GM18873 (cell line): ENCODE measurements at regions not wholly inside any gene's neighbourhood (a gene's known extent, or its start where the extent isn't known, plus 50 kb on each side); places are given as distances from the start of the nearest gene placed in this dataset.

ENCODE experiments used
- ATAC-seq: cut with Tn5 transposase; IDR thresholded peaks from one replicate; pipeline ENCODE4 v1.9.1; 2021; ENCODE audit warnings: mild to moderate bottlenecking, moderate library complexity, moderate number of reproducible peaks; ENCODE audit not compliant: unreplicated experiment, low FRiP score

GRCh38 chr10:83153714-83154113 lies 985.6 kb upstream of the GHITM start:
- ATAC-seq = no peak

GRCh38 chr10:83164156-83164555 lies 975.2 kb upstream of the GHITM start:
- no peak for ATAC-seq

GRCh38 chr10:83165265-83165664 lies 974.0 kb upstream of the GHITM start:
- ATAC-seq = no peak

- no peak for ATAC-seq
Observed at GRCh38 chr10:83166344-83166743, 973.0 kb upstream of the GHITM start.

GRCh38 chr10:83167081-83167480 lies 972.2 kb upstream of the GHITM start:
- no peak for ATAC-seq

- ATAC-seq = no peak
Observed at GRCh38 chr10:83176901-83177300, 962.4 kb upstream of the GHITM start.

GRCh38 chr10:83178526-83178925 lies 960.8 kb upstream of the GHITM start:
- ATAC-seq = no peak

- ATAC-seq = no peak
Observed at GRCh38 chr10:83179371-83179770, 959.9 kb upstream of the GHITM start.

- no peak for ATAC-seq
Observed at GRCh38 chr10:83182076-83182475, 957.2 kb upstream of the GHITM start.

GRCh38 chr10:83184641-83185040 lies 954.7 kb upstream of the GHITM start:
- no peak for ATAC-seq

GRCh38 chr10:83190614-83191013 lies 948.7 kb upstream of the GHITM start:
- no peak for ATAC-seq

- no peak for ATAC-seq
Observed at GRCh38 chr10:83193026-83193425, 946.3 kb upstream of the GHITM start.

GRCh38 chr10:83195021-83195420 lies 944.3 kb upstream of the GHITM start:
- no peak for ATAC-seq

GRCh38 chr10:83199374-83199773 lies 939.9 kb upstream of the GHITM start:
- no peak for ATAC-seq

GRCh38 chr10:83205861-83206260 lies 933.4 kb upstream of the GHITM start:
- ATAC-seq = no peak

GRCh38 chr10:83212632-83213334 lies 926.5 kb upstream of the GHITM start:
- no peak for ATAC-seq

- no peak for ATAC-seq
Observed at GRCh38 chr10:83214136-83214535, 925.2 kb upstream of the GHITM start.

- ATAC-seq = no peak
Observed at GRCh38 chr10:83218205-83218604, 921.1 kb upstream of the GHITM start.

- ATAC-seq = no peak
Observed at GRCh38 chr10:83222300-83222699, 917.0 kb upstream of the GHITM start.

- no peak for ATAC-seq
Observed at GRCh38 chr10:83222832-83223742, 916.2 kb upstream of the GHITM start.

GRCh38 chr10:83225781-83226180 lies 913.5 kb upstream of the GHITM start:
- no peak for ATAC-seq

GRCh38 chr10:83229991-83230390 lies 909.3 kb upstream of the GHITM start:
- ATAC-seq = no peak
